ENCODE measurements at regions not wholly inside any gene's neighbourhood (a gene's known extent, or its start where the extent isn't known, plus 50 kb on each side); places are given as distances from the start of the nearest gene placed in this dataset.

DNA sequence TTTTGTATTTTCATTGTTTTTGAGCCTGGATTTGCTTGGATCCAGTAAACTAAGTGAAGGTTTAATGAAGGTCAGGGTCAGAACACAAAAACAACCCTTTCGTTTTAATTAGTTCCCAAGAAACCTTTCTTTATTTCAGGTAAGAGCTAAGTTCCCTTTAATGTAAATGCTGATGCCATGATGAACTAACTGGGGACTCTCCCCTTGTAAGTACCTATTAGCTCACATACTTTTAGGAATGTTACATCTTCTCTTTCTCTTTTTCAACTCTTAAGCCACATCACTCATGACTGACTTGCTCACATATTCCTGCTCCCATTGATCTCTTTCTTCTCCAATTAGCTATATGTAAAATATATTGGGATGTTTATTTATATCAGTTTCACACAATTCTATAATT, 673.1 kb upstream of the CPEB2 start:
- no peak overlapping the region for H3K56ac ChIP-seq (replicated peaks; ENCODE audit: insufficient read length, low read depth, low read length)
- no peak for FAIRE-seq
- TF ChIP-seq CBX5 (IDR thresholded peaks at IDR 0.05; ENCODE audit: low read depth, low read length) (no peak), CBX8 (IDR thresholded peaks at IDR 0.05; ENCODE audit: borderline replicate concordance, low read depth, low read length) (no peak), SIX5 (IDR thresholded peaks at IDR 0.05; ENCODE audit: low read depth, low read length) (no peak), BRCA1 (IDR thresholded peaks at IDR 0.05; ENCODE audit: low read depth, low read length) (no peak), KDM4A (IDR thresholded peaks at IDR 0.05; ENCODE audit: low read depth, low read length, severe bottlenecking) (no peak), GABPA (IDR thresholded peaks at IDR 0.05; ENCODE audit: borderline replicate concordance, insufficient read depth, low read length) (no peak), RXRA (IDR thresholded peaks at IDR 0.05; ENCODE audit: insufficient read depth, low read depth, low read length) (no peak)

More for the DNA sequence above, 673.1 kb upstream of the CPEB2 start:
- H3K36me3 ChIP-seq (ENCODE audit: control insufficient read depth in 2 of 4, insufficient read depth in 4 of 4, low read length in 3 of 4) = no peaks in the 10 kb centered on the region
- ChIA-PET CTCF (ENCODE audit: partially characterized antibody) (no interaction called here), POLR2A (ENCODE audit: partially characterized antibody) (no interaction called here)
- no peak overlapping the region for H3K27ac ChIP-seq (ENCODE audit: low read depth, low read length)
- H3K4me1 ChIP-seq (replicated peaks in 1 of 4; ENCODE audit: control insufficient read depth in 3 of 4, insufficient read depth in 4 of 4, low read length in 3 of 4) = no peaks in the 10 kb centered on the region
- no peaks in the 10 kb centered on the region for H3K79me1 ChIP-seq (ENCODE audit: low read depth, low read length)
- H4K5ac ChIP-seq (ENCODE audit: insufficient read length, low read depth, low read length) = no peak overlapping the region
- H4K20me1 ChIP-seq (replicated peaks in 1 of 2; ENCODE audit: control insufficient read depth in 1 of 2, insufficient read depth in 2 of 2, low read length in 2 of 2) = no peaks in the 10 kb centered on the region
- no peak overlapping the region for H3K4me3 ChIP-seq (ENCODE audit: extremely low read depth in 1 of 4, insufficient read depth in 2 of 4, low read depth in 3 of 4, low read length in 4 of 4)
- H2BK120ac ChIP-seq (replicated peaks; ENCODE audit: low read depth, low read length) = no peak overlapping the region
- 85% methylated on average over 1 of the region's 1 CpG; no CpG with 5 or more reads in 1 of the 2 experiments for WGBS, 2 experiments (ENCODE audit: extremely low coverage in 1 of 2, insufficient coverage in 1 of 2, insufficient read length in 1 of 2, insufficient replicate concordance in 2 of 2, low coverage in 1 of 2, low lambda C conversion rate in 2 of 2, missing lambda C conversion rate in 1 of 2)
- H3K9me3 ChIP-seq (ENCODE audit: insufficient read depth in 2 of 2, low read depth in 1 of 2, low read length in 1 of 2) = no peaks in the 10 kb centered on the region
- no peak overlapping the region for H4K91ac ChIP-seq (replicated peaks; ENCODE audit: insufficient read length, low read length)
- H2BK12ac ChIP-seq (ENCODE audit: low read depth, low read length) = no peak overlapping the region
- no peak overlapping the region for H3K23ac ChIP-seq (ENCODE audit: insufficient read length)
- H3K23me2 ChIP-seq (ENCODE audit: low read depth, low read length) = no peaks in the 10 kb centered on the region
- no peak overlapping the region for H4K8ac ChIP-seq (ENCODE audit: extremely low read depth, insufficient read depth, low read length)
- no peak overlapping the region for H3K9ac ChIP-seq (replicated peaks in 1 of 4; ENCODE audit: extremely low read depth in 1 of 4, low read depth in 3 of 4, low read length in 3 of 4)
- no peak overlapping the region for H3K18ac ChIP-seq (ENCODE audit: extremely low read depth, low read length)
- H2BK5ac ChIP-seq (ENCODE audit: low read depth, low read length) = no peak overlapping the region
- H3K27me3 ChIP-seq (replicated peaks in 1 of 4; ENCODE audit: control insufficient read depth in 3 of 4, extremely low read depth in 1 of 4, insufficient read depth in 3 of 4, low read length in 3 of 4) = no peaks in the 10 kb centered on the region
- 0 out of 2 replicates have a peak overlapping the region, but pooled peaks have one; percentile 30 for H2AFZ ChIP-seq (ENCODE audit: low read length)
- no peak overlapping the region for H3K4ac ChIP-seq (replicated peaks; ENCODE audit: insufficient read length, low read depth, low read length)
- no peak overlapping the region for H3K14ac ChIP-seq (ENCODE audit: insufficient read length)
- no peak overlapping the region for H3K4me2 ChIP-seq (ENCODE audit: insufficient read depth in 1 of 2, low read depth in 2 of 2, low read length in 2 of 2)
- H2AK5ac ChIP-seq (ENCODE audit: low read depth, low read length) = no peak overlapping the region
- no peaks in the 10 kb centered on the region for H3K79me2 ChIP-seq (ENCODE audit: control insufficient read depth in 1 of 2, insufficient read depth in 2 of 2, low read length in 2 of 2)
- no peak overlapping the region for H2BK20ac ChIP-seq (ENCODE audit: low read length)
- no peak overlapping the region for H2BK15ac ChIP-seq (ENCODE audit: low read length)
- DNase-seq (ENCODE audit: low read depth in 1 of 2, low spot score in 2 of 2) = no peak

All from H1 (cell line).